ENCODE measurements at regions not wholly inside any gene's neighbourhood (a gene's known extent, or its start where the extent isn't known, plus 50 kb on each side); places are given as distances from the start of the nearest gene placed in this dataset.
"Not testable (repeated sequence)": the region's sequence is repeated elsewhere in the genome, so short reads cannot be mapped to it uniquely, and the experiment has no call there.

DNA sequence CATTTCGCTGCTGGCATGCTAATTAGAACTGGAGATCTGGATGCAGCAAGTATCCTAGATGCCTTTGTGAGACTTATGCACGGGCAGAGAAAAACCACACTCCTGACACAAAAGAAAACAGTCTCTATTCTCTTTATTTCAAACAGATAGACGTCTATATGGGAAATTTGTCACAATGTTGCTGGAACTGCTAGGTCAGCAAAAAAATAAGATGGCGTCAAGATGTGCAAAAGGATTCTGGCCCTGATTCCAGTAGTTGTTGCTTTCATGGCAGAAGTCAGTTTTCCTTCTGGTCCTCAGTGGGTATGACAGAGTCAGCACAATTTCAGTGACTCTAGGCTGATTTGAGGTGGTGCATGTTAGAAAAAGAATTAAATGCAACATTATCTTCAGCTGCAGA, 1068.0 kb downstream of the SLITRK5 start:
- DNase-seq = no peak

DNA sequence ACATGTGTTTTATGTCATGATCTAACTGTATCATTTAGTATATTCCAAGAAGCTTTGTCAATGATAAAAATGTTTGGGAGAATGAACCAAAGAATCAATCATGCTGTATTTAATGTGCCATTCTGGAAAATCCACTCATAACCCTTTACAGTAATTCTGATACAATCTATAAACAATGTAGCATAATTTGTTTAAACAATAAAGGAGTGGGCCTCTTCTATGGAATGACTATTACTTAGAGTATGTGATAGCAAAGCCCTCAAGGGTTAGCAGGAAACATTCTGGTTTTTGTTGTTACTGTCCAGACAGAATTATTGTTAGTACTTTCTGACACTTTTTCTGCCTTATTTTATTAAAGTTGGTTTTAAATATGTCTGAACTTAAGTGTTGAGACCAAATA, 1073.1 kb downstream of the SLITRK5 start:
- DNase-seq = no peak

GRCh38 chr13:88745011-88745410, 1073.8 kb downstream of the SLITRK5 start:
- no peak for DNase-seq

GRCh38 chr13:88752041-88752440, 1080.9 kb downstream of the SLITRK5 start:
- no peak for DNase-seq

- no peak for DNase-seq
Measured at GRCh38 chr13:88754141-88754540, 1083.0 kb downstream of the SLITRK5 start.

- no peak for DNase-seq
Measured at GRCh38 chr13:88761145-88761544, 1090.0 kb downstream of the SLITRK5 start.

DNA sequence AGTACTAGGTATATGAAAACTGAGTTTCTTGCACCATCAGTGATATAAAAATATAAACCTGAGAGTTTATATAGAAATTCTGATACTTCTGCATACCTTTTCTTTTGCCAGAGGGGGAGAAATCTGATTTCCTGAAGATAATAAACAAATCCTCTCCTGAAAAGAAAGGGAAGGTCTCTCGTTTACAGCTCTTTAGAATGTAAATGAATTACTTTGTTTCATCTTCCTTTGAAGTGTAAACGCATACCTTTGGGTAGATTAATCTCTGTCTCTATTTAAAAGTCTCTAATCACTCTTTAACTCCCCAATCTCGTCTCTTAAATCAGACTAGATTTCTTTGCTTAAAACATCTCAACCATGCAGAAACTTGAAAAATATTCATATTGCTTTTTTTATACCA, 1092.9 kb downstream of the SLITRK5 start:
- no peak for DNase-seq

DNA sequence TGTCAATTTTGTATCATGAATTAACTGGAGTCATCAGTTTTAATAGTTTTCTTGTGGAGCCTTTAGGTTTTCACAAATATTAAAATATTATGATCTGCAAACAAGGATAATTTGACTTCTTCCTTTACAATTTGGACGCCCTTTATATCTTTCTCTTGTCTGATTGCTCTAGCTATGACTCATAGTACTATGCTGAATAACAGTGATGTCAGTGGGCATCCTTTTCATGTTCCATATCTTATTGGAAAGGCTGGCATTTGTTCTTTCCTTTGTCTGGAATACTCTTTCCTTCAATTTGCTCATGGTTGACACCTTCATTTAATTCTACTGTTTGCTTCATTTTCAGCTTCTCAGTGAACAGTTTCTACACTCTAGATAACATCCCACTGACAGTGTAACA, 1129.3 kb downstream of the SLITRK5 start:
- DNase-seq = no peak

GRCh38 chr13:88801361-88801760, 1130.2 kb downstream of the SLITRK5 start:
- no peak for DNase-seq

GRCh38 chr13:88802886-88803285, 1131.7 kb downstream of the SLITRK5 start:
- DNase-seq = no peak

DNA sequence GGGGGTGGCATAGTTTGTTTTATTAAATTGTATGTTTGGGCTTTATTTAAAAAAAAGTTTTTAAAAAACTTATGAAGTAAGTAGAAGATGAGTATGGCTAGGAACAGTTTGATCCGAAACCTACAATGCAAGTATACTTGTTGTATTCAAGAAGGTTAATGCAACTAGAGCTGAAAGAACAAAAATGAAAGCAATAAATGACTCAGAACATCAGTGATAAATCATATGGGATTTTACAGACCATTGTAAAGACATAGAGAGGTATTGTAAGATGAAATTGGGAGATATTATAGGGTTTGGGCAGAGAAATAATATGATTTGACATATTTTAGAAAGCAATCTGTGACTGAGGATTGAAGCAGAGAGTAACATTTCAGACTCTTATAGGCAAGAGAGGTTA, 1135.3 kb downstream of the SLITRK5 start:
- DNase-seq = no peak

- no peak for DNase-seq
Measured at GRCh38 chr13:88817560-88817959, 1146.4 kb downstream of the SLITRK5 start.

DNA sequence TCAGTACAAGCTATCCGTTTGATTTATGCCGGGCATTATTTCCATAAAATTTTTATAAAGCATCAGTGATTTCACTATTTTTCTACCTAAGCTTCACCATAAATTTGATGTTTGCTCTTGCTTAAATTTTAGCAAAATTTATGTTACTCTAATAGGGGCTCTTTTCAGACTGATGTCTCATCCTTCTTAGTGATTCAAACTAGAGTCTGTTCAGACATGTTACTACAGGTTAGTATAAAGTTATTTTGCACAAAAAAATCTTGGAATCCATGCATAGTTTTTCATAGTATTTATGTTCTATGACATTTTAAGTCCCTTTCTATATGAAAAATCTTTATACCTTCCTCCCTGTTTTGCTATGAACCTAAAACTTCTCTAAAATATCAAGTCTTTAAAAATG, 1151.9 kb downstream of the SLITRK5 start:
- no peak for DNase-seq

DNA sequence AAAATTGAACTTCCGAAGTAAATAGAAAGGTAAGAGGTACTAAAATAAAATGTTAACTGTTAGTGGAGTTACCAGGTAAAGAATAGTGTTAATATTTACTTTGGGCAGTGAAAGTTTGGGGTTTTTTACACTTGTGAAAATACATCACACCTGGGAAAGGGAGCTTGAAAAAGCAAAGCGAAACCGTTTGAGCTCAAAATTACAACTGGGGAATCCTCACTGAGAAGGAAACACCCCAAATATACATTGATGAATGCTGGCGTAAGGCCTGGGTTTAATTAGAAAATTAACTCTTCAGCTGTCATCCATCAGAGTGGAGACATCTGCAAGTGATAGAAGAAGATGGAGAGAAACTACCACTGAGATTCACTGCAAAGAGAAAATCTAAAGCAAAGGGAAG, 1153.0 kb downstream of the SLITRK5 start:
- DNase-seq = no peak

DNA sequence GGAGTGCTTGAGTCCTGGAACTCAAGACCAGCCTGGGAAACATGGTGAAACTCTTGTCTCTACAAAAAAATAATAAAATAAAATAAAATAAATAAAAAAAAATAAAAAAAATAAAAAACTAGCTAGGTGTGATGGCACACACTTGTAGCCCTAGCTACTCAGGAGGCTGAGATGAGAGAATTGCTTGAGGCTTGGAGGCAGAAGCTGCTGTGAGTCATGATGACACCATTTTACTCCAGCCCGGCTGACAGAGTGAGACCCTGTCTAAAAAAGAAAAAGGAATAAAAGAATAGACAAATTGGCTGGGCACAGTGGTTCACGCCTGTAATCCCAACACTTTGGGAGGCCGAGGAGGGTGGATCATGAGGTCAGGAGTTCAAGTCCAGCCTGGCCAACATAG, 1168.9 kb downstream of the SLITRK5 start:
- no peak for DNase-seq

GRCh38 chr13:88852293-88852692, 1181.1 kb downstream of the SLITRK5 start:
- not testable (repeated sequence) for DNase-seq

- DNase-seq = no peak
Measured at GRCh38 chr13:88857256-88857655, 1186.1 kb downstream of the SLITRK5 start.

DNA sequence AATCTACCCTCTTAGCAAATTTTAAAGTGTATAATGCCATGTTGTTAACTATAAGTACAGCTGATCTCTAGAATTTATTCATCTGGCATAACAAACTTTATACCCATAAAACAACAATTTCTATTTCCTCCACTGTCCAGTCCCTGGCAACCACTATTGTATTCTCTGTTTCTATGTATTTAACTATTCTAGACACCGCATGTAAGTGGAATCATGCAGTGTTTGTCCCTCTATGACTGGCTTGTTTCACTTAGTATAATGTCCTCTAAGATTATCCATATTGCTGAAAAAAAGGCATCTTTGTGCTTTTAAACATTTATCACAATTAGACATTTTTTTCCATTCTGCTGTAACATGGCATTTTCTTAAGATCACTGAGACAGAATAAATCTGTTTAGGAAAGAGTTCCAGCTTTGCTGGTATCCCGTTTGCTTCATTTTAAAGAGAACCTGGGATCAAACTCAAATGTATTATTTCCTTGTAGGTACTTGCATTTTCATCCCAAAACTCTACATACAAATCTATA, 1191.0 kb downstream of the SLITRK5 start:
- DNase-seq = no peak

GRCh38 chr13:88863116-88863515, 1191.9 kb downstream of the SLITRK5 start:
- no peak for DNase-seq

DNA sequence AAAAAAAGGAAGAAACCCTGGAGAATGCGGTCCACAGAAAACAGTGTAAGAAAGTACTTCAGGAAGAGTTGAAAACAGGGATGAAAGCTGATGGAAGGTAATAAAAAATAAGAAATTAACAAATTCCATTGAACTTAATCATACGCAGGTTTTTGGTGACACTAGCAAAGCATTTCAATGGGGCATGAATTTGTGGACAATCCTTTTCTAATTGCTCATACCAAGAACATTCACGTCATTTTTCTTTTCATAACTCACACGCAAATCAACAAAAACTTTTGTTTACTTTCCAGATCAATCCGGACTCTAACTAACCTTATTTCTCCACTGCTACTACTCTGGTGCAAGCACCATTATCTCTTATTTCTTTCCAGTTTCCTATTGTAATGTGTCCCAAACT, 1195.0 kb downstream of the SLITRK5 start:
- no peak for DNase-seq

GRCh38 chr13:88883741-88884140, 1212.6 kb downstream of the SLITRK5 start:
- no peak for DNase-seq

DNA sequence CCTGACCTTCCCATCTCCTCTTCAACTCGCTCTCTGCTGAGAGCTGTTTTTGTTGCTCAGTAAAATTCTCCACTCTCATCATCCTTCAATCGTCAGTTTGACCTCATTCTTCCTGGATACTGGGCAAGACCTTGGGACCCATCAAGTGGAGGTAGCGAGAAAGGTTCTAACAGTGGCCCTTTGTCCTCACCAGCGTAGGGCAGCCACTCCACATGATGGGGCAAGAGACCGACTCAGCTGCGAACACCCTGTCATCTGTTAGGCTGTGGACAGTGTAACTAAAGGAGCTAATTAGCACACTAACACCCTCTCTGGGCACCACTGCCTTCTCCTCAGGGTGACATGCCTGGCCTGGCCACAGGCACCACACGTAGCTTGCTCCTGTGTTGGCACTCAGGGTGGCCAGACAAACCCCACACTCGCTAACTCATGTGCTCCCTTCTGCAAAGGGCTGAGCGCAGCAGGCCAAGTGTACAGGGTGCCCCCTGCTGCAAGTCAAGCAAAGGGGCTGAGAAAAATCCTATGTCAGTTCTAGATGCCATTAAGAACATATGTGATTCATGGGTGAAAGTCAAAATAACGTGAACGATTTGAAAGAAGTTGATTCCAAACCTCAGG, 1216.0 kb downstream of the SLITRK5 start:
- DNase-seq = no peak

DNA sequence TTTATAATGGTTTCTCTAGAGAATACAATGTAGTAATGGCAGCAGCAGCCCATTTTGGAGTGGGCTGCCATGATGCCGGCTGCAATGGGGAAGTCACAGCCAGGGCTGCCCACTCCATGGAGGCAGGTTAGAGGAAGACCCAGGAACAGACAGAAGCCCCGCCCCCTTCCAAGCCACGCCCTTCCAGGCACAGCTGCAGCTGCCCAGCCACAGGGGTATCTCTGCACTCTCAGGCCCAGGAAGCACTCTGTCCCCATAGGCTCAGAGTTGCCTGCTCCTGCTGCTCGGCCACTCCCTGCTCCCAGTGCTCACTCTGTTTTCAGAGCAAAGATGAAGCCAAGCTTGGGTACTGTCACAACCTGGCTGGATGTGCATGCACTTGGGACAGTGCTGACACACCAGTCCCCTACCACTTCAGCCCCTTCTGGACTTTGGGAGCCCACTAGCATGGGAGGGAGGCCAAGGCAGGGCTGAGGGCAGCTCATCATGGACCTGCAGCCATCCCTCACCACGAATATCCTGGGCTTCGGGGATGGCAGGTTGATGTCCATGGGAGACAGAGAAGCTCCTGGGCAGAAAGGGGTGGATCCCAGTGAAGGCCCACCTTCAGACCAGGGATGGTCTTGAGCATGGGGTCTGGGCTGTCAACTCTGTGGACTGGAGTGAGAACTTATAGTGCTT, 1224.2 kb downstream of the SLITRK5 start:
- no peak for DNase-seq

DNA sequence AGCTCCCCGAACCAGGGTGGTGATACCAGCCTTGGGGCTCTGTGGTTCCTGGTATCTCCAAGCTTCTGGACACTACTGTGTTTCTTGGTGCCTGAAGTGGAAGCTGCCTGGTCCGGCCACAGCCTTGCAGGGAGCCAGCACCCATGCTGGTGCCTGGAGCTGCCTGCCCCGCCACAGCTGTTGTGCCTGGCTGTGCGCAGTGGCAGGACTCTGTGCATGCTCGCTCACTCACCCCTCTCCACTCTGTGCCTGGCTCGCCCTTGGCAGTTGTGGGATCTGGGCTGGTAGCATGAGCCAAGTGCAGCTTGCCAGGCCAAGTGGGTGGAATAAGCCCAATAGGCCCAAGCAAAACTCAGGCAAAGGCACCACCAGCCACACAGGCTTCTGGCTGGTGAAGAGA, 1225.3 kb downstream of the SLITRK5 start:
- no peak for DNase-seq
